Astrocyte (in vitro differentiated cells and primary cell): ENCODE measurements at regions not wholly inside any gene's neighbourhood (a gene's known extent, or its start where the extent isn't known, plus 50 kb on each side); places are given as distances from the start of the nearest gene placed in this dataset.

Experiments
- EZH2 ChIP-seq: IDR thresholded peaks from 2 replicates; pipeline ENCODE4 v1.6.1; 2012; ENCODE audit warnings: mild to moderate bottlenecking, low read length, inconsistent platforms; ENCODE audit not compliant: insufficient read depth
- TF ChIP-seq, protein P1 (sequence below): IDR thresholded peaks from 2 replicates; pipeline ENCODE4 v1.5.1; 2011; ENCODE audit warnings: low read depth, mild to moderate bottlenecking, inconsistent platforms, low read length, moderate library complexity; ENCODE audit not compliant: insufficient read depth

DNA sequence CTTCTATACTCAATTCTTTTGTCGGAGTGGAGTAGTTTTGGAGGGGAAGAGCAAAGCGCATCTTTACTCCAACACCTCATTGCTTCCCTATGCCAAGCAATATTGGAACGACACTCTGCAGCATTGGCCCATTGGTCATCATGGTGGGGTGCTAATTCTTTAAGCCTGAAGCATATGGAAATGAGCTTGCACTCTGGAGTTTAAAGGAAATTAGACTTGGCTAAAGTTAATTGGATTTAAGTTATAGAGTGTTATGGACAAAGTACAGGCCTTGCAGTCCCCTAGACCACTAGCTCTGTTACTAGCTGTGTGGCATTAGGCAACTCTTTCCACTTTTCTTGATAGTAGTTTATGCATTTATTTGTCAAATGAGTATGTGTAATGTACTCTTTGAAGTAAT, 568.3 kb upstream of the TENM4 start:
- TF ChIP-seq, protein P1, sequence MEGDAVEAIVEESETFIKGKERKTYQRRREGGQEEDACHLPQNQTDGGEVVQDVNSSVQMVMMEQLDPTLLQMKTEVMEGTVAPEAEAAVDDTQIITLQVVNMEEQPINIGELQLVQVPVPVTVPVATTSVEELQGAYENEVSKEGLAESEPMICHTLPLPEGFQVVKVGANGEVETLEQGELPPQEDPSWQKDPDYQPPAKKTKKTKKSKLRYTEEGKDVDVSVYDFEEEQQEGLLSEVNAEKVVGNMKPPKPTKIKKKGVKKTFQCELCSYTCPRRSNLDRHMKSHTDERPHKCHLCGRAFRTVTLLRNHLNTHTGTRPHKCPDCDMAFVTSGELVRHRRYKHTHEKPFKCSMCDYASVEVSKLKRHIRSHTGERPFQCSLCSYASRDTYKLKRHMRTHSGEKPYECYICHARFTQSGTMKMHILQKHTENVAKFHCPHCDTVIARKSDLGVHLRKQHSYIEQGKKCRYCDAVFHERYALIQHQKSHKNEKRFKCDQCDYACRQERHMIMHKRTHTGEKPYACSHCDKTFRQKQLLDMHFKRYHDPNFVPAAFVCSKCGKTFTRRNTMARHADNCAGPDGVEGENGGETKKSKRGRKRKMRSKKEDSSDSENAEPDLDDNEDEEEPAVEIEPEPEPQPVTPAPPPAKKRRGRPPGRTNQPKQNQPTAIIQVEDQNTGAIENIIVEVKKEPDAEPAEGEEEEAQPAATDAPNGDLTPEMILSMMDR: no peak
- no peak for TF ChIP-seq EZH2
